ENCODE measurements at regions not wholly inside any gene's neighbourhood (a gene's known extent, or its start where the extent isn't known, plus 50 kb on each side); places are given as distances from the start of the nearest gene placed in this dataset.

DNA sequence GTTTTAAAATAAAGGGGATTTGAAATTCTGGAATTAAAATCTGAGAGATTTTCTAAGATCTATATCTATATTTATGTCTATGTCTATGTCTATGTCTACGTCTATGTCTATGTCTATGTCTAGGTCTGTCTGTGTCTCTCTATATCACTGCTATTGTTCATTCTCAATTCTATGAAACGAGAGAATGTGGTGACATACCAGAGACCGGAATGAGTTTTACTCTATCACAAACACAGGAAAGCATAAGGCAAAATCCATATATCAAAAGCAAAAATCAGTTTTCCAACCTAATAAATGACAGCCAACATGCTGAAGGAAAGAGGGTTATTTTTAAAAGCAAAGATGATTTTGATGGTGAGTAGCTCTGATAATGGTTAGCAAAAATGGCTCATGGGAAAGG lies 173.1 kb downstream of the ETNK1 start:
- H3K9me2 ChIP-seq (replicated peaks; ENCODE audit: low read depth, low read length): no peaks in the 10 kb centered on the region
- no peaks in the 10 kb centered on the region for H3K4me1 ChIP-seq (ENCODE audit: insufficient read depth, low read length, poor library complexity, severe bottlenecking)
- H3K9me3 ChIP-seq (ENCODE audit: insufficient read depth, low read depth, low read length): no peaks in the 10 kb centered on the region
- H3K79me2 ChIP-seq (ENCODE audit: insufficient read depth, low read length): no peaks in the 10 kb centered on the region
- H3K36me3 ChIP-seq (ENCODE audit: insufficient read depth, low read length): no peaks in the 10 kb centered on the region
- no peak overlapping the region for H2AFZ ChIP-seq (ENCODE audit: low read length)
- TF ChIP-seq, protein P1, sequence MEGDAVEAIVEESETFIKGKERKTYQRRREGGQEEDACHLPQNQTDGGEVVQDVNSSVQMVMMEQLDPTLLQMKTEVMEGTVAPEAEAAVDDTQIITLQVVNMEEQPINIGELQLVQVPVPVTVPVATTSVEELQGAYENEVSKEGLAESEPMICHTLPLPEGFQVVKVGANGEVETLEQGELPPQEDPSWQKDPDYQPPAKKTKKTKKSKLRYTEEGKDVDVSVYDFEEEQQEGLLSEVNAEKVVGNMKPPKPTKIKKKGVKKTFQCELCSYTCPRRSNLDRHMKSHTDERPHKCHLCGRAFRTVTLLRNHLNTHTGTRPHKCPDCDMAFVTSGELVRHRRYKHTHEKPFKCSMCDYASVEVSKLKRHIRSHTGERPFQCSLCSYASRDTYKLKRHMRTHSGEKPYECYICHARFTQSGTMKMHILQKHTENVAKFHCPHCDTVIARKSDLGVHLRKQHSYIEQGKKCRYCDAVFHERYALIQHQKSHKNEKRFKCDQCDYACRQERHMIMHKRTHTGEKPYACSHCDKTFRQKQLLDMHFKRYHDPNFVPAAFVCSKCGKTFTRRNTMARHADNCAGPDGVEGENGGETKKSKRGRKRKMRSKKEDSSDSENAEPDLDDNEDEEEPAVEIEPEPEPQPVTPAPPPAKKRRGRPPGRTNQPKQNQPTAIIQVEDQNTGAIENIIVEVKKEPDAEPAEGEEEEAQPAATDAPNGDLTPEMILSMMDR (conservative IDR thresholded peaks at IDR 0.05; ENCODE audit: low read length): no peak
- TF ChIP-seq EZH2phosphoT487 (IDR thresholded peaks at IDR 0.05; ENCODE audit: borderline replicate concordance): no peak
- no peak overlapping the region for H3K4me2 ChIP-seq (ENCODE audit: low read depth, low read length, poor library complexity, severe bottlenecking)
- H3K27me3 ChIP-seq (ENCODE audit: insufficient read depth, low read length, poor library complexity, severe bottlenecking): no peaks in the 10 kb centered on the region
- H3K9ac ChIP-seq (ENCODE audit: low read depth, low read length, poor library complexity, severe bottlenecking): no peak overlapping the region
- no peaks in the 10 kb centered on the region for H4K20me1 ChIP-seq (ENCODE audit: insufficient read depth, low read length, poor library complexity, severe bottlenecking)
- no peaks in the 10 kb centered on the region for H3F3A ChIP-seq (ENCODE audit: low read depth)
- no peak overlapping the region for H3K4me3 ChIP-seq (ENCODE audit: low read length, poor library complexity, severe bottlenecking)

- H3K4me2 ChIP-seq (ENCODE audit: low read depth, low read length, poor library complexity, severe bottlenecking): no peak overlapping the region
- no peak overlapping the region for H3K4me3 ChIP-seq (ENCODE audit: low read length, poor library complexity, severe bottlenecking)
These were observed 174.5 kb downstream of the ETNK1 start for GRCh38 chr12:22799503-22799902.

DNA sequence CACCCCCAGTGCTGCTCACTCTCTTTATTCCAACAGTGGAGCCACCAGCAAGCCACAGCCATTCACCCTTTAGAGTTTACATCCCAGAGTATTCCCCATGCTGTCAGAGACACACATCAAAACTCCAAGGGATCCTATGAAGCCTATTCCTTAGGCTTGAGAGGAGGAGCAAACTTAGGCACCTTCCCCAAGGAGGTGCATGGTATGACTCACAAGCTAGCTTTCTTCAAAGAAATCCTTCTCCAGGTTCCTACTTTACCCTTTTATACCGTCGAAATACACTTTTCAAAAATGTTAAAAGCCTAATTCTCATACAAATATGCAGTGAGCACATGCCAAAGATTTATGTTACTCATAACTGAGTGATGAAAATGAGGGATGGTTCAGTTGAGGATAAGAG lies 175.4 kb downstream of the ETNK1 start:
- H3K79me2 ChIP-seq (ENCODE audit: insufficient read depth, low read length): no peaks in the 10 kb centered on the region
- TF ChIP-seq, protein P1 (conservative IDR thresholded peaks at IDR 0.05; ENCODE audit: low read length): no peak
- TF ChIP-seq EZH2phosphoT487 (IDR thresholded peaks at IDR 0.05; ENCODE audit: borderline replicate concordance): no peak
- H3F3A ChIP-seq (ENCODE audit: low read depth): no peaks in the 10 kb centered on the region
- no peak overlapping the region for H3K4me3 ChIP-seq (ENCODE audit: low read length, poor library complexity, severe bottlenecking)
- H4K20me1 ChIP-seq (ENCODE audit: insufficient read depth, low read length, poor library complexity, severe bottlenecking): no peaks in the 10 kb centered on the region
- H2AFZ ChIP-seq (ENCODE audit: low read length): no peak overlapping the region
- no peak overlapping the region for H3K4me2 ChIP-seq (ENCODE audit: low read depth, low read length, poor library complexity, severe bottlenecking)
- no peaks in the 10 kb centered on the region for H3K9me2 ChIP-seq (replicated peaks; ENCODE audit: low read depth, low read length)
- H3K4me1 ChIP-seq (ENCODE audit: insufficient read depth, low read length, poor library complexity, severe bottlenecking): no peaks in the 10 kb centered on the region
- H3K27me3 ChIP-seq (ENCODE audit: insufficient read depth, low read length, poor library complexity, severe bottlenecking): no peaks in the 10 kb centered on the region
- H3K9ac ChIP-seq (ENCODE audit: low read depth, low read length, poor library complexity, severe bottlenecking): no peak overlapping the region
- H3K36me3 ChIP-seq (ENCODE audit: insufficient read depth, low read length): no peaks in the 10 kb centered on the region
- no peaks in the 10 kb centered on the region for H3K9me3 ChIP-seq (ENCODE audit: insufficient read depth, low read depth, low read length)

More at GRCh38 chr12:22799503-22799902, 174.5 kb downstream of the ETNK1 start:
- Histone ChIP-seq H4K20me1 (ENCODE audit: insufficient read depth, low read length, poor library complexity, severe bottlenecking) (no peaks in the 10 kb centered on the region), H3K9ac (ENCODE audit: low read depth, low read length, poor library complexity, severe bottlenecking) (no peak overlapping the region), H3K4me1 (ENCODE audit: insufficient read depth, low read length, poor library complexity, severe bottlenecking) (no peaks in the 10 kb centered on the region), H3K9me2 (replicated peaks; ENCODE audit: low read depth, low read length) (no peaks in the 10 kb centered on the region), H3K27me3 (ENCODE audit: insufficient read depth, low read length, poor library complexity, severe bottlenecking) (no peaks in the 10 kb centered on the region), H3K79me2 (ENCODE audit: insufficient read depth, low read length) (no peaks in the 10 kb centered on the region), H3K9me3 (ENCODE audit: insufficient read depth, low read depth, low read length) (no peaks in the 10 kb centered on the region), H3F3A (ENCODE audit: low read depth) (no peaks in the 10 kb centered on the region), H3K36me3 (ENCODE audit: insufficient read depth, low read length) (no peaks in the 10 kb centered on the region), H2AFZ (ENCODE audit: low read length) (no peak overlapping the region)
- TF ChIP-seq, protein P1 (conservative IDR thresholded peaks at IDR 0.05; ENCODE audit: low read length): no peak
- no peak for TF ChIP-seq EZH2phosphoT487 (IDR thresholded peaks at IDR 0.05; ENCODE audit: borderline replicate concordance)

All from Loucy (cell line).